Endothelial cell of umbilical vein (primary cell): ENCODE measurements at regions not wholly inside any gene's neighbourhood (a gene's known extent, or its start where the extent isn't known, plus 50 kb on each side); places are given as distances from the start of the nearest gene placed in this dataset.

Experiments
- BruUV-seq: library from RNA; stranded (reverse); fragments of 400-500 nt; replicated peaks from 2 replicates; lab custom pipeline; 2021; lab: Mats Ljungman, UMichigan
- CTCF ChIA-PET: fragments of 300-600, 350-600 bp; sonication (Branson Sonifier 250); formaldehyde crosslinking; loops from one replicate; lab custom pipeline; 2021; ENCODE audit warnings: antibody characterized with exemption, inconsistent platforms; lab: Charles Lee
- POLR2A ChIA-PET: fragments of 300-600, 350-600 bp; sonication (Branson Sonifier 250); formaldehyde crosslinking; loops from one replicate; lab custom pipeline; 2021; ENCODE audit warnings: antibody characterized with exemption, inconsistent platforms; lab: Charles Lee
- DNase-seq: peaks from one replicate; pipeline ENCODE4 v3.0.0-alpha.2; 2011; ENCODE audit warnings: low read depth, low spot score
- FAIRE-seq: peaks from 2 replicates; lab custom pipeline; 2011; peaks lifted over from hg19 to GRCh38; lab: Jason Lieb, UNC
- H2AFZ ChIP-seq: 2 replicates; pipeline ENCODE4 v1.6.0; 2012; ENCODE audit warnings: low read depth, low read length, control low read depth, inconsistent platforms
- H3K27ac ChIP-seq: 2 replicates; pipeline ENCODE4 v1.5.1; 2011; ENCODE audit warnings: low read depth, mild to moderate bottlenecking, control low read depth, low read length, moderate library complexity; ENCODE audit not compliant: insufficient read depth
- H3K27me3 ChIP-seq, 2 experiments: 2 replicates each; pipeline versions ENCODE4 v1.6.0 to v1.6.1; 2011; ENCODE audit warnings: low read length in 2 of 2, mixed read lengths in 1 of 2; ENCODE audit not compliant: control insufficient read depth in 2 of 2, insufficient read depth in 2 of 2
- H3K36me3 ChIP-seq, 2 experiments: 2 replicates in 1 of 2; 3 replicates in 1 of 2; pipeline ENCODE4 v1.5.1; 2011; ENCODE audit warnings: low read length in 2 of 2, mild to moderate bottlenecking in 1 of 2, moderate library complexity in 1 of 2; ENCODE audit not compliant: control insufficient read depth in 2 of 2, insufficient read depth in 2 of 2; ENCODE audit errors: extremely low read depth in 1 of 2
- H3K4me1 ChIP-seq: 3 replicates; pipeline ENCODE4 v1.5.1; 2011; ENCODE audit warnings: mild to moderate bottlenecking, low read length; ENCODE audit not compliant: control insufficient read depth, insufficient read depth; ENCODE audit errors: extremely low read depth
- H3K4me2 ChIP-seq: 2 replicates; pipeline ENCODE4 v1.6.1; 2011; ENCODE audit warnings: low read length, control low read depth, mixed read lengths; ENCODE audit not compliant: insufficient read depth
- H3K4me3 ChIP-seq, 3 experiments: fragments of 200-600 bp in 1 of 3; sonication (generic), shearing (Covaris generic) in 1 of 3; replicated peaks in 1 of 3; 2 replicates each; pipeline ENCODE4 v1.5.1; 2011 to 2016; ENCODE audit warnings: control low read depth in 3 of 3, low read length in 3 of 3, mild to moderate bottlenecking in 2 of 3, inconsistent platforms in 1 of 3, low read depth in 1 of 3, moderate library complexity in 1 of 3; ENCODE audit not compliant: insufficient read depth in 1 of 3
- H3K79me2 ChIP-seq: 2 replicates; pipeline ENCODE4 v1.6.0; 2012; ENCODE audit warnings: low read length, inconsistent platforms; ENCODE audit not compliant: control insufficient read depth, insufficient read depth
- H3K9ac ChIP-seq: replicated peaks from 2 replicates; pipeline ENCODE3; 2011; ENCODE audit warnings: low read length, control low read depth; ENCODE audit not compliant: insufficient read depth; ENCODE audit errors: extremely low read depth
- H3K9me1 ChIP-seq: replicated peaks from 3 replicates; pipeline ENCODE4 v1.6.0; 2011; ENCODE audit warnings: mild to moderate bottlenecking, low read length; ENCODE audit not compliant: control insufficient read depth, insufficient read depth; ENCODE audit errors: extremely low read depth
- H3K9me3 ChIP-seq: replicated peaks from 2 replicates; pipeline ENCODE4 v1.5.1; 2012; ENCODE audit warnings: low read length, inconsistent platforms; ENCODE audit not compliant: control insufficient read depth, insufficient read depth
- H4K20me1 ChIP-seq: replicated peaks from 2 replicates; pipeline ENCODE3; 2011; ENCODE audit warnings: mild to moderate bottlenecking, low read length; ENCODE audit not compliant: control insufficient read depth, insufficient read depth; ENCODE audit errors: extremely low read depth
- EZH2 ChIP-seq: IDR thresholded peaks from 2 replicates; pipeline ENCODE4 v1.6.1; 2012; ENCODE audit warnings: borderline replicate concordance, low read depth, mild to moderate bottlenecking, moderate library complexity, low read length, inconsistent platforms; ENCODE audit not compliant: severe bottlenecking
- FOS ChIP-seq: IDR thresholded peaks from 2 replicates; pipeline ENCODE4 v1.6.1; 2011; ENCODE audit warnings: mild to moderate bottlenecking, low read length, moderate library complexity, borderline replicate concordance; ENCODE audit not compliant: insufficient read depth
- GATA2 ChIP-seq: IDR thresholded peaks from 2 replicates; pipeline ENCODE4 v1.7.0; 2011; ENCODE audit warnings: low read depth, mild to moderate bottlenecking, moderate library complexity, mixed read lengths, low read length; ENCODE audit not compliant: insufficient read length, insufficient read depth
- JUN ChIP-seq: IDR thresholded peaks from 2 replicates; pipeline ENCODE4 v1.6.1; 2011; ENCODE audit warnings: borderline replicate concordance, low read depth; ENCODE audit not compliant: insufficient read length, insufficient read depth
- MAX ChIP-seq: IDR thresholded peaks from 2 replicates; pipeline ENCODE4 v1.6.1; 2011; ENCODE audit not compliant: insufficient read depth, insufficient read length
- MYC ChIP-seq: IDR thresholded peaks from one replicate; pipeline ENCODE4 v1.6.1; 2011; ENCODE audit warnings: mild to moderate bottlenecking, low read depth, low read length
- POLR2A ChIP-seq: IDR thresholded peaks from 2 replicates; pipeline ENCODE4 v1.6.1; 2012; ENCODE audit warnings: low read depth, mild to moderate bottlenecking, control low read depth, low read length
- POLR2AphosphoS5 ChIP-seq: IDR thresholded peaks from 2 replicates; pipeline ENCODE4 v1.6.1; 2012; ENCODE audit warnings: low read depth, mild to moderate bottlenecking, control low read depth, low read length, moderate library complexity; ENCODE audit not compliant: insufficient read depth
- dilution Hi-C: fragments of 300-500 bp; cut with MboI; formaldehyde crosslinking; loops from one replicate; pipeline ENCODE4 v1.15.0; 2019; ENCODE audit warnings: low sequenced_read_pairs; ENCODE audit not compliant: extremely low pct_ligation_motif_present
- intact Hi-C: fragments of 100-400 bp; cut with micrococcal nuclease; formaldehyde crosslinking; loops from one replicate; pipeline ENCODE4 v1.10.0; 2022
- TF ChIP-seq, protein P1 (sequence below), 2 donors: IDR thresholded peaks; 1 replicate in 1 of 2; 2 replicates in 1 of 2; pipeline ENCODE4 v1.5.1; 2011; ENCODE audit warnings: low read length in 2 of 2, mild to moderate bottlenecking in 2 of 2, moderate library complexity in 2 of 2, control low read depth in 1 of 2, inconsistent platforms in 1 of 2, low read depth in 1 of 2; ENCODE audit not compliant: insufficient read depth in 1 of 2; ENCODE audit errors: extremely low read depth in 1 of 2

- TF ChIP-seq GATA2 (no peak), EZH2 (no peak), POLR2AphosphoS5 (no peak)
- FAIRE-seq, result no peak
- no peak overlapping the region for H2AFZ ChIP-seq
- H3K9me1 ChIP-seq, result no peaks in the 10 kb centered on the region
- POLR2A ChIA-PET, result no interaction called here
- dilution Hi-C loops, result no loop called here
- intact Hi-C loops, result no loop called here
- no peak overlapping the region for H3K9ac ChIP-seq
- no peaks in the 10 kb centered on the region for H3K4me1 ChIP-seq
- H3K27ac ChIP-seq, result no peak overlapping the region
- no TSS peak for BruUV-seq
- no peaks in the 10 kb centered on the region for H4K20me1 ChIP-seq
- no peak for DNase-seq
- CTCF ChIA-PET, result interaction anchor here (1.1 kb wide), 1 partner anchor 10 kb away, joined by 4 read pairs; no protein-coding TSS in a partner anchor
- no peak overlapping the region for H3K4me3 ChIP-seq
- no peak overlapping the region for H3K4me2 ChIP-seq
- no peaks in the 10 kb centered on the region for H3K36me3 ChIP-seq
- no peaks in the 10 kb centered on the region for H3K79me2 ChIP-seq
- no peaks in the 10 kb centered on the region for H3K9me3 ChIP-seq
- H3K27me3 ChIP-seq, result no peaks in the 10 kb centered on the region
Measured at GRCh38 chr18:10027031-10027430, 113.2 kb downstream of the VAPA start.

DNA sequence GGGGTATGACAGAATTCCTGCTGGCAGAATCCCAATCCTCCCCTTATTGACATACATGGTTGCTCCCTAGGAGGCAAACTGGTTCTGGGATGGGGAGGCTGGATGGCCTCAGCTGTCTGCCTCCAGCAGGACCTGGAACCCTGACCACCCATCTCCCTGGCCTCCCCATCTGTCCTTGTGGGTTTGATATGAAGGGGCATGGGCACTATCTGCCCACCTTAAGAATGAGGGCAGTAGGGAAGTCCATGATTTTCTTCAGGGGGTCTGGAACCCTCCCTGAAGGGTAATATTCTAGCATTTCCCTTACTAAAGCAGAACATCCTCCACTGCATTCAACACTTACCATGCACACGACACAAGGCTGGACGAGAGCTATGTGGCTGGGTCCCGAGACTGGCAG, 113.6 kb downstream of the VAPA start:
- no peak overlapping the region for H3K4me3 ChIP-seq
- H2AFZ ChIP-seq, result no peak overlapping the region
- no peaks in the 10 kb centered on the region for H3K79me2 ChIP-seq
- no peak for FAIRE-seq
- no peak overlapping the region for H3K4me2 ChIP-seq
- no TSS peak for BruUV-seq
- no peak for DNase-seq
- dilution Hi-C loops, result no loop called here
- TF ChIP-seq FOS (no peak), POLR2AphosphoS5 (no peak), POLR2A (no peak), MAX (no peak), MYC (no peak), EZH2 (no peak), GATA2 (no peak), JUN (no peak)
- TF ChIP-seq, protein P1, sequence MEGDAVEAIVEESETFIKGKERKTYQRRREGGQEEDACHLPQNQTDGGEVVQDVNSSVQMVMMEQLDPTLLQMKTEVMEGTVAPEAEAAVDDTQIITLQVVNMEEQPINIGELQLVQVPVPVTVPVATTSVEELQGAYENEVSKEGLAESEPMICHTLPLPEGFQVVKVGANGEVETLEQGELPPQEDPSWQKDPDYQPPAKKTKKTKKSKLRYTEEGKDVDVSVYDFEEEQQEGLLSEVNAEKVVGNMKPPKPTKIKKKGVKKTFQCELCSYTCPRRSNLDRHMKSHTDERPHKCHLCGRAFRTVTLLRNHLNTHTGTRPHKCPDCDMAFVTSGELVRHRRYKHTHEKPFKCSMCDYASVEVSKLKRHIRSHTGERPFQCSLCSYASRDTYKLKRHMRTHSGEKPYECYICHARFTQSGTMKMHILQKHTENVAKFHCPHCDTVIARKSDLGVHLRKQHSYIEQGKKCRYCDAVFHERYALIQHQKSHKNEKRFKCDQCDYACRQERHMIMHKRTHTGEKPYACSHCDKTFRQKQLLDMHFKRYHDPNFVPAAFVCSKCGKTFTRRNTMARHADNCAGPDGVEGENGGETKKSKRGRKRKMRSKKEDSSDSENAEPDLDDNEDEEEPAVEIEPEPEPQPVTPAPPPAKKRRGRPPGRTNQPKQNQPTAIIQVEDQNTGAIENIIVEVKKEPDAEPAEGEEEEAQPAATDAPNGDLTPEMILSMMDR (IDR thresholded peaks at IDR 0.05; ENCODE audit: extremely low read depth in 1 of 2, insufficient read depth in 1 of 2, low read depth in 1 of 2, low read length in 2 of 2), result no peak
- H3K9me1 ChIP-seq, result no peaks in the 10 kb centered on the region
- H4K20me1 ChIP-seq, result no peaks in the 10 kb centered on the region
- intact Hi-C loops, result no loop called here
- POLR2A ChIA-PET, result no interaction called here
- H3K9me3 ChIP-seq, result no peaks in the 10 kb centered on the region
- no peak overlapping the region for H3K27ac ChIP-seq
- H3K4me1 ChIP-seq, result no peaks in the 10 kb centered on the region
- no peaks in the 10 kb centered on the region for H3K27me3 ChIP-seq
- CTCF ChIA-PET, result no interaction called here
- no peak overlapping the region for H3K9ac ChIP-seq
- no peaks in the 10 kb centered on the region for H3K36me3 ChIP-seq
